Choroid plexus epithelial cell (primary cell): ENCODE measurements at regions not wholly inside any gene's neighbourhood (a gene's known extent, or its start where the extent isn't known, plus 50 kb on each side); places are given as distances from the start of the nearest gene placed in this dataset.

Experiments
- DNase-seq: peaks from one replicate; pipeline ENCODE4 v3.0.0-alpha.2; 2010; ENCODE audit warnings: low read depth
- H3K4me3 ChIP-seq: 2 replicates; pipeline ENCODE4 v1.5.1; 2011; ENCODE audit warnings: low read depth, mild to moderate bottlenecking, control low read depth, low read length, moderate library complexity
- TF ChIP-seq, protein P1 (sequence below): conservative IDR thresholded peaks from 2 replicates; pipeline ENCODE4 v1.5.1; 2011; ENCODE audit warnings: low read depth, mild to moderate bottlenecking, control low read depth, inconsistent platforms, low read length, moderate library complexity

DNA sequence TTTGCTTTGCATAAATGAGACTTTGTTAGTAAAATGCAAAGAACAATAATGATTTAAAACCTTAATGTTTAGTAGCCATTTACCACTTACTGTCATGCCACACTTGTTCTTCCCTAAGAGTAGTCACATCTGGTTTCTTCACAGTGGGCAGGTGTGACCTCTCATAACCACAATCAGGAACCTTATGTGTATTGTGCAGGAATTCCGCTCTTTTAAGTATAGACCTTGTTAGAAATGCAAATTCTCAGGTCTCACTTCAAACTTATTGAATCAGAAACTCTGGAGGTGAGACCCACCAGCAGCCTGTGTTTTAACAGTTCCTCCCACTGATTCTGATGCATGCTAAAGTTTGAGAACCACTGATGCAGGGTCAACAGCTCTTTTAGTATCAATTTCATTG lies 518.8 kb upstream of the MEX3C start:
- H3K4me3 ChIP-seq = no peak overlapping the region
- TF ChIP-seq, protein P1, sequence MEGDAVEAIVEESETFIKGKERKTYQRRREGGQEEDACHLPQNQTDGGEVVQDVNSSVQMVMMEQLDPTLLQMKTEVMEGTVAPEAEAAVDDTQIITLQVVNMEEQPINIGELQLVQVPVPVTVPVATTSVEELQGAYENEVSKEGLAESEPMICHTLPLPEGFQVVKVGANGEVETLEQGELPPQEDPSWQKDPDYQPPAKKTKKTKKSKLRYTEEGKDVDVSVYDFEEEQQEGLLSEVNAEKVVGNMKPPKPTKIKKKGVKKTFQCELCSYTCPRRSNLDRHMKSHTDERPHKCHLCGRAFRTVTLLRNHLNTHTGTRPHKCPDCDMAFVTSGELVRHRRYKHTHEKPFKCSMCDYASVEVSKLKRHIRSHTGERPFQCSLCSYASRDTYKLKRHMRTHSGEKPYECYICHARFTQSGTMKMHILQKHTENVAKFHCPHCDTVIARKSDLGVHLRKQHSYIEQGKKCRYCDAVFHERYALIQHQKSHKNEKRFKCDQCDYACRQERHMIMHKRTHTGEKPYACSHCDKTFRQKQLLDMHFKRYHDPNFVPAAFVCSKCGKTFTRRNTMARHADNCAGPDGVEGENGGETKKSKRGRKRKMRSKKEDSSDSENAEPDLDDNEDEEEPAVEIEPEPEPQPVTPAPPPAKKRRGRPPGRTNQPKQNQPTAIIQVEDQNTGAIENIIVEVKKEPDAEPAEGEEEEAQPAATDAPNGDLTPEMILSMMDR = no peak

GRCh38 chr18:51721388-51721787 lies 523.9 kb upstream of the MEX3C start:
- DNase-seq = no peak
- no peak overlapping the region for H3K4me3 ChIP-seq
- TF ChIP-seq, protein P1 = no peak

More for the DNA sequence above, 518.8 kb upstream of the MEX3C start:
- DNase-seq = no peak

DNA sequence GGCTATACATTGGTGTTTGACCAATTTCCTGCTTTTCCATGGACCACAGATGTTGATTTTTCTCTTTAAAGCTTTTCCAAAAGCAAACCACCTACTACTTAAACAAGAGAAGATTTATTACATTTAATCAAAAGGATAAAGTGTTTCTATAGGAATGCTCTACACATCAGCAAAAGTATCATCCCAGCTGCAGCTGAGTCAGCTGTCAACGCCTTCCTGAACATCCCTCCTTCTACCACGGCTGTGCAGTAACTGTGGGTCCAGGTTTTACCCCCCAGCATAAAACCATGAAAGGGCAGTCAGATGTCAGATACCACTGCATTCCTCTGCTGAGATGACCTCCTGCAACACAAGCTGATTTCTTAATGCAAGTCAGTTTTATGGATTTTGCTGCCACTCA lies 524.5 kb upstream of the MEX3C start:
- H3K4me3 ChIP-seq = no peak overlapping the region
- TF ChIP-seq, protein P1 = no peak
- DNase-seq = no peak

- no peak overlapping the region for H3K4me3 ChIP-seq
- DNase-seq = no peak
- TF ChIP-seq, protein P1 = no peak
Measured at GRCh38 chr18:51724790-51725721, 527.6 kb upstream of the MEX3C start.

- H3K4me3 ChIP-seq = no peak overlapping the region
- no peak for DNase-seq
- TF ChIP-seq, protein P1 = no peak
Measured at GRCh38 chr18:51726614-51727013, 529.1 kb upstream of the MEX3C start.

DNA sequence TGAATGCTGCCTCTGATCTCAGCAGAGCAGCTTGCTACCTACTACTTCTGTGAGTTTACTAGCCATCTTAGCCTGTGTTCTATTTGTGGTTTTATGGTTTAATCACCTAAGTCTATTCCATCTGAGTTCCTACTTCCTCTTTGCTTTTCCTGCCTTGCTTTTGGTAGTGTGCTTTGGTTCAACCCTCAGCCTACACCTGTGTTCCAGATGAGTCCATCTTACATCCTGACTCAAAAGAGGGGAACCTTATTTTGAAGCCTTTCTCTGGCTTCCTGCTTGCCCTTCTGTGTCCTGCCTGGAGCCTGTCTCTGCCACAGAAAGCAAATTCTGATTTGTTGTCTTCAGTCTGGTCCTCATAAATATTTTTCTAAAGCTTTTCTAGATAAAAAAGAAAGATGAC lies 530.3 kb upstream of the MEX3C start:
- no peak overlapping the region for H3K4me3 ChIP-seq
- DNase-seq = no peak
- TF ChIP-seq, protein P1 = no peak

GRCh38 chr18:51731070-51731469 lies 533.6 kb upstream of the MEX3C start:
- no peak overlapping the region for H3K4me3 ChIP-seq
- TF ChIP-seq, protein P1 = no peak
- DNase-seq = no peak
